SK-N-SH (cell line): ENCODE measurements at regions not wholly inside any gene's neighbourhood (a gene's known extent, or its start where the extent isn't known, plus 50 kb on each side); places are given as distances from the start of the nearest gene placed in this dataset.

Experiments used
- CTCF ChIA-PET: fragments of 300-600, 350-600 bp; formaldehyde crosslinking; extraction: SDS; loops from one replicate; lab custom pipeline; 2021; lab: Yijun Ruan, JAX
- POLR2A ChIA-PET: fragments of 350-600 bp; sonication (Branson Sonifier 250); formaldehyde crosslinking; extraction: SDS; loops from one replicate; lab custom pipeline; 2020; ENCODE audit warnings: antibody characterized with exemption, inconsistent platforms; lab: Yijun Ruan, JAX
- DNase-seq: peaks from one replicate; pipeline ENCODE4 v3.0.0; 2012
- H2AFZ ChIP-seq: fragments of 200-600 bp; sonication (generic); 2 replicates; pipeline ENCODE4 v1.8.1; 2016; ENCODE audit warnings: antibody characterized with exemption, mild to moderate bottlenecking, low read depth
- H3F3A ChIP-seq: fragments of 200-600 bp; sonication (generic); replicated peaks from 2 replicates; pipeline ENCODE3; 2016; ENCODE audit warnings: antibody characterized with exemption, mild to moderate bottlenecking; ENCODE audit not compliant: insufficient read depth
- H3K27ac ChIP-seq, 2 experiments: fragments of 200-500 bp in 1 of 2; fragments of 200-600 bp in 1 of 2; sonication (Bioruptor generic) in 1 of 2; sonication (generic), shearing (Covaris generic) in 1 of 2; 2 replicates each; pipeline versions ENCODE4 v1.5.1 to v1.6.1; 2014 to 2016; ENCODE audit warnings: low read depth in 2 of 2, inconsistent platforms in 1 of 2, low read length in 1 of 2, mild to moderate bottlenecking in 1 of 2, mixed read lengths in 1 of 2
- H3K27me3 ChIP-seq: fragments of 200-600 bp; sonication (generic), shearing (Covaris generic); 2 replicates; pipeline ENCODE4 v1.6.1; 2016; ENCODE audit warnings: mixed run types; ENCODE audit not compliant: insufficient read depth
- H3K36me3 ChIP-seq, 2 experiments: fragments of 200-500 bp in 1 of 2; fragments of 200-600 bp in 1 of 2; sonication (Bioruptor generic) in 1 of 2; sonication (generic) in 1 of 2; replicated peaks in 1 of 2; 2 replicates each; pipeline versions ENCODE3 to v1.5.1; 2014 to 2016; ENCODE audit warnings: low read length in 1 of 2, mild to moderate bottlenecking in 1 of 2; ENCODE audit not compliant: insufficient read depth in 2 of 2, control insufficient read depth in 1 of 2
- H3K4me1 ChIP-seq, 2 experiments: fragments of 200-500 bp in 1 of 2; fragments of 200-600 bp in 1 of 2; sonication (Bioruptor generic) in 1 of 2; sonication (generic), shearing (Covaris generic) in 1 of 2; 2 replicates each; pipeline versions ENCODE4 v1.5.1 to v1.6.1; 2014 to 2016; ENCODE audit warnings: low read depth in 1 of 2, low read length in 1 of 2, mixed run types in 1 of 2; ENCODE audit not compliant: insufficient read depth in 2 of 2, control insufficient read depth in 1 of 2
- H3K4me2 ChIP-seq: fragments of 200-600 bp; sonication (generic), shearing (Covaris generic); 2 replicates; pipeline ENCODE4 v1.6.1; 2017; ENCODE audit warnings: mixed run types
- H3K4me3 ChIP-seq, 2 experiments: fragments of 200-500 bp in 1 of 2; fragments of 200-600 bp in 1 of 2; sonication (Bioruptor generic) in 1 of 2; sonication (generic), shearing (Covaris generic) in 1 of 2; 2 replicates each; pipeline versions ENCODE4 v1.5.1 to v1.8.1; 2014 to 2016; ENCODE audit warnings: low read depth in 2 of 2, inconsistent platforms in 1 of 2, low read length in 1 of 2, mild to moderate bottlenecking in 1 of 2, mixed read lengths in 1 of 2, moderate library complexity in 1 of 2
- H3K79me2 ChIP-seq: fragments of 200-600 bp; sonication (generic); 2 replicates; pipeline ENCODE4 v1.8.1; 2017; ENCODE audit warnings: mild to moderate bottlenecking; ENCODE audit not compliant: insufficient read depth
- H3K9ac ChIP-seq: fragments of 200-600 bp; sonication (generic); 2 replicates; pipeline ENCODE4 v1.6.1; 2017; ENCODE audit warnings: mixed run types
- H3K9me2 ChIP-seq: fragments of 200-600 bp; sonication (generic); 2 replicates; pipeline ENCODE4 v1.6.1; 2017; ENCODE audit warnings: mixed run types
- H3K9me3 ChIP-seq: fragments of 200-600 bp; sonication (generic); 2 replicates; pipeline ENCODE4 v1.6.1; 2017; ENCODE audit warnings: mixed run types, mild to moderate bottlenecking, moderate library complexity
- H4K20me1 ChIP-seq: fragments of 200-600 bp; sonication (generic); 2 replicates; pipeline ENCODE4 v1.6.1; 2017; ENCODE audit warnings: mild to moderate bottlenecking, mixed run types; ENCODE audit not compliant: insufficient read depth
- CHD2 ChIP-seq: fragments of 150-350 bp; IDR thresholded peaks from 2 replicates; pipeline ENCODE4 v1.6.1; 2018; ENCODE audit warnings: low read length; ENCODE audit not compliant: partially characterized antibody
- EZH2phosphoT487 ChIP-seq: fragments of 200-600 bp; sonication (generic); IDR thresholded peaks from 2 replicates; pipeline ENCODE4 v1.6.1; 2017; ENCODE audit warnings: low read depth, mixed run types, mild to moderate bottlenecking, antibody characterized with exemption, moderate library complexity, borderline replicate concordance
- FOSL2 ChIP-seq: IDR thresholded peaks from 2 replicates; pipeline ENCODE4 v1.4.0; 2012; ENCODE audit warnings: low read depth, mild to moderate bottlenecking, moderate library complexity, borderline replicate concordance
- FOXJ3 ChIP-seq: sonication (generic); formaldehyde crosslinking; IDR thresholded peaks from 2 replicates; pipeline ENCODE4 v1.5.1; 2020; ENCODE audit warnings: mild to moderate bottlenecking, missing genetic modification reagents
- FOXM1 ChIP-seq: IDR thresholded peaks from 2 replicates; pipeline ENCODE4 v1.4.0; 2012; ENCODE audit warnings: low read depth, mild to moderate bottlenecking
- GABPA ChIP-seq: IDR thresholded peaks from 2 replicates; pipeline ENCODE4 v1.4.0; 2012; ENCODE audit warnings: low read depth, mild to moderate bottlenecking
- MEF2A ChIP-seq: IDR thresholded peaks from 2 replicates; pipeline ENCODE4 v1.4.0; 2012; ENCODE audit warnings: low read depth, borderline replicate concordance
- NFIC ChIP-seq: IDR thresholded peaks from 2 replicates; pipeline ENCODE4 v1.4.0; 2012; ENCODE audit warnings: borderline replicate concordance
- NRF1 ChIP-seq: IDR thresholded peaks from 2 replicates; pipeline ENCODE4 v1.6.1; 2012; ENCODE audit warnings: low read depth, mild to moderate bottlenecking, low read length
- POLR2AphosphoS5 ChIP-seq: IDR thresholded peaks from 2 replicates; pipeline ENCODE4 v1.6.1; 2012; ENCODE audit warnings: low read depth, low read length
- RAD21 ChIP-seq: IDR thresholded peaks from 2 replicates; pipeline ENCODE4 v1.6.1; 2012; ENCODE audit warnings: mild to moderate bottlenecking, low read length
- RCOR1 ChIP-seq: fragments of 150-350 bp; IDR thresholded peaks from 2 replicates; pipeline ENCODE4 v1.6.1; 2017; ENCODE audit warnings: antibody characterized with exemption, low read length
- SIN3A ChIP-seq: IDR thresholded peaks from 2 replicates; pipeline ENCODE4 v1.6.1; 2012; ENCODE audit warnings: low read depth, mild to moderate bottlenecking, low read length, moderate library complexity, borderline replicate concordance
- SMC3 ChIP-seq: IDR thresholded peaks from 2 replicates; pipeline ENCODE4 v1.6.1; 2012; ENCODE audit warnings: low read depth, low read length, improper control_type of control experiment
- YY1 ChIP-seq: IDR thresholded peaks from 2 replicates; pipeline ENCODE4 v1.4.0; 2012; ENCODE audit warnings: low read depth, mild to moderate bottlenecking
- WGBS: methylation state at CpG from one replicate; pipeline ENCODE4 v1.1.6; 2017; ENCODE audit warnings: low lambda C conversion rate; 5-methylcytosine and 5-hydroxymethylcytosine counted together
- TF ChIP-seq, protein P1 (sequence below): fragments of 150-350 bp; IDR thresholded peaks from 2 replicates; pipeline ENCODE4 v1.6.1; 2016; ENCODE audit warnings: mild to moderate bottlenecking, low read depth, low read length
- TF ChIP-seq, protein P2 (sequence below): IDR thresholded peaks from 2 replicates; pipeline ENCODE4 v1.6.1; 2012; ENCODE audit warnings: mild to moderate bottlenecking, low read depth, low read length, moderate library complexity
- TF ChIP-seq, protein P3 (sequence below): fragments of 150-350 bp; IDR thresholded peaks from 2 replicates; pipeline ENCODE4 v1.6.1; 2017; ENCODE audit warnings: antibody characterized with exemption, low read length, low read depth, borderline replicate concordance
- TF ChIP-seq, protein P4 (sequence below): IDR thresholded peaks from 2 replicates; pipeline ENCODE4 v1.4.0; 2012; ENCODE audit warnings: low read depth, borderline replicate concordance
- TF ChIP-seq, protein P5 (sequence below): fragments of 200-600 bp; sonication (generic); IDR thresholded peaks from 2 replicates; pipeline ENCODE4 v1.6.1; 2017; ENCODE audit warnings: antibody characterized with exemption, mild to moderate bottlenecking, moderate library complexity

DNA sequence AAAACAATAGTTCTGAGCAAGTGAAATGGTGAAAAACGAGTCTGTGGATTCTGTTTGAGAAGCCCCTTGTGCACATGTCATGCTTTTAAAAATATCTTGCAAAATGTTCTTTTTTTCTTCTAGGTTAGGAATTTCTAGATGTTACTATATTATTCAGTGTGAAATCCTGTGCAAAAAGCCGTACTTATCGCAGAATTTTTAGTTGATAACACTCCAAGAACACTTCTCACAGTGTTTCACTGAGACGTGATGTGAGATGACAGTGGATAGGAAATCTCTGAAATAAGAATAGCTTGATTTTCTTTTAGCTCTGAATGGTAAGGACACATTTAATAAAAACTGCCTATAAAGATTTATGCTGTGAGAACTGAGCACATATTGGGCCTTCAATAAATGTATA lies 234.5 kb downstream of the SNAPC1 start:
- Histone ChIP-seq H4K20me1 (no peaks in the 10 kb centered on the region), H3K27ac (no peak overlapping the region), H3F3A (no peaks in the 10 kb centered on the region), H3K9ac (no peak overlapping the region), H3K9me3 (no peaks in the 10 kb centered on the region), H3K27me3 (no peaks in the 10 kb centered on the region), H3K4me3 (no peak overlapping the region), H3K36me3 (no peaks in the 10 kb centered on the region), H3K4me1 (no peaks in the 10 kb centered on the region), H3K4me2 (no peak overlapping the region), H3K79me2 (no peaks in the 10 kb centered on the region), H2AFZ (no peak overlapping the region), H3K9me2 (no peaks in the 10 kb centered on the region)
- CTCF ChIA-PET = interaction anchor here (0.7 to 1.0 kb wide), 2 partner anchors 14 to 560 kb away, joined by 3 read pairs; no protein-coding TSS in a partner anchor
- TF ChIP-seq CHD2 (no peak), FOXJ3 (no peak), RAD21 (no peak), RCOR1 (no peak), POLR2AphosphoS5 (no peak), GABPA (no peak), NFIC (no peak), SIN3A (no peak), FOSL2 (no peak), FOXM1 (no peak), MEF2A (no peak), YY1 (no peak), SMC3 (no peak), EZH2phosphoT487 (no peak), NRF1 (no peak)
- TF ChIP-seq, protein P1, sequence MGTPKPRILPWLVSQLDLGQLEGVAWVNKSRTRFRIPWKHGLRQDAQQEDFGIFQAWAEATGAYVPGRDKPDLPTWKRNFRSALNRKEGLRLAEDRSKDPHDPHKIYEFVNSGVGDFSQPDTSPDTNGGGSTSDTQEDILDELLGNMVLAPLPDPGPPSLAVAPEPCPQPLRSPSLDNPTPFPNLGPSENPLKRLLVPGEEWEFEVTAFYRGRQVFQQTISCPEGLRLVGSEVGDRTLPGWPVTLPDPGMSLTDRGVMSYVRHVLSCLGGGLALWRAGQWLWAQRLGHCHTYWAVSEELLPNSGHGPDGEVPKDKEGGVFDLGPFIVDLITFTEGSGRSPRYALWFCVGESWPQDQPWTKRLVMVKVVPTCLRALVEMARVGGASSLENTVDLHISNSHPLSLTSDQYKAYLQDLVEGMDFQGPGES = no peak
- TF ChIP-seq, protein P2, sequence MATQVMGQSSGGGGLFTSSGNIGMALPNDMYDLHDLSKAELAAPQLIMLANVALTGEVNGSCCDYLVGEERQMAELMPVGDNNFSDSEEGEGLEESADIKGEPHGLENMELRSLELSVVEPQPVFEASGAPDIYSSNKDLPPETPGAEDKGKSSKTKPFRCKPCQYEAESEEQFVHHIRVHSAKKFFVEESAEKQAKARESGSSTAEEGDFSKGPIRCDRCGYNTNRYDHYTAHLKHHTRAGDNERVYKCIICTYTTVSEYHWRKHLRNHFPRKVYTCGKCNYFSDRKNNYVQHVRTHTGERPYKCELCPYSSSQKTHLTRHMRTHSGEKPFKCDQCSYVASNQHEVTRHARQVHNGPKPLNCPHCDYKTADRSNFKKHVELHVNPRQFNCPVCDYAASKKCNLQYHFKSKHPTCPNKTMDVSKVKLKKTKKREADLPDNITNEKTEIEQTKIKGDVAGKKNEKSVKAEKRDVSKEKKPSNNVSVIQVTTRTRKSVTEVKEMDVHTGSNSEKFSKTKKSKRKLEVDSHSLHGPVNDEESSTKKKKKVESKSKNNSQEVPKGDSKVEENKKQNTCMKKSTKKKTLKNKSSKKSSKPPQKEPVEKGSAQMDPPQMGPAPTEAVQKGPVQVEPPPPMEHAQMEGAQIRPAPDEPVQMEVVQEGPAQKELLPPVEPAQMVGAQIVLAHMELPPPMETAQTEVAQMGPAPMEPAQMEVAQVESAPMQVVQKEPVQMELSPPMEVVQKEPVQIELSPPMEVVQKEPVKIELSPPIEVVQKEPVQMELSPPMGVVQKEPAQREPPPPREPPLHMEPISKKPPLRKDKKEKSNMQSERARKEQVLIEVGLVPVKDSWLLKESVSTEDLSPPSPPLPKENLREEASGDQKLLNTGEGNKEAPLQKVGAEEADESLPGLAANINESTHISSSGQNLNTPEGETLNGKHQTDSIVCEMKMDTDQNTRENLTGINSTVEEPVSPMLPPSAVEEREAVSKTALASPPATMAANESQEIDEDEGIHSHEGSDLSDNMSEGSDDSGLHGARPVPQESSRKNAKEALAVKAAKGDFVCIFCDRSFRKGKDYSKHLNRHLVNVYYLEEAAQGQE = no peak
- TF ChIP-seq, protein P3, sequence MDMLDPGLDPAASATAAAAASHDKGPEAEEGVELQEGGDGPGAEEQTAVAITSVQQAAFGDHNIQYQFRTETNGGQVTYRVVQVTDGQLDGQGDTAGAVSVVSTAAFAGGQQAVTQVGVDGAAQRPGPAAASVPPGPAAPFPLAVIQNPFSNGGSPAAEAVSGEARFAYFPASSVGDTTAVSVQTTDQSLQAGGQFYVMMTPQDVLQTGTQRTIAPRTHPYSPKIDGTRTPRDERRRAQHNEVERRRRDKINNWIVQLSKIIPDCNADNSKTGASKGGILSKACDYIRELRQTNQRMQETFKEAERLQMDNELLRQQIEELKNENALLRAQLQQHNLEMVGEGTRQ = no peak
- TF ChIP-seq, protein P4, sequence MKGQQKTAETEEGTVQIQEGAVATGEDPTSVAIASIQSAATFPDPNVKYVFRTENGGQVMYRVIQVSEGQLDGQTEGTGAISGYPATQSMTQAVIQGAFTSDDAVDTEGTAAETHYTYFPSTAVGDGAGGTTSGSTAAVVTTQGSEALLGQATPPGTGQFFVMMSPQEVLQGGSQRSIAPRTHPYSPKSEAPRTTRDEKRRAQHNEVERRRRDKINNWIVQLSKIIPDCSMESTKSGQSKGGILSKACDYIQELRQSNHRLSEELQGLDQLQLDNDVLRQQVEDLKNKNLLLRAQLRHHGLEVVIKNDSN = no peak
- TF ChIP-seq, protein P5, sequence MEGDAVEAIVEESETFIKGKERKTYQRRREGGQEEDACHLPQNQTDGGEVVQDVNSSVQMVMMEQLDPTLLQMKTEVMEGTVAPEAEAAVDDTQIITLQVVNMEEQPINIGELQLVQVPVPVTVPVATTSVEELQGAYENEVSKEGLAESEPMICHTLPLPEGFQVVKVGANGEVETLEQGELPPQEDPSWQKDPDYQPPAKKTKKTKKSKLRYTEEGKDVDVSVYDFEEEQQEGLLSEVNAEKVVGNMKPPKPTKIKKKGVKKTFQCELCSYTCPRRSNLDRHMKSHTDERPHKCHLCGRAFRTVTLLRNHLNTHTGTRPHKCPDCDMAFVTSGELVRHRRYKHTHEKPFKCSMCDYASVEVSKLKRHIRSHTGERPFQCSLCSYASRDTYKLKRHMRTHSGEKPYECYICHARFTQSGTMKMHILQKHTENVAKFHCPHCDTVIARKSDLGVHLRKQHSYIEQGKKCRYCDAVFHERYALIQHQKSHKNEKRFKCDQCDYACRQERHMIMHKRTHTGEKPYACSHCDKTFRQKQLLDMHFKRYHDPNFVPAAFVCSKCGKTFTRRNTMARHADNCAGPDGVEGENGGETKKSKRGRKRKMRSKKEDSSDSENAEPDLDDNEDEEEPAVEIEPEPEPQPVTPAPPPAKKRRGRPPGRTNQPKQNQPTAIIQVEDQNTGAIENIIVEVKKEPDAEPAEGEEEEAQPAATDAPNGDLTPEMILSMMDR = no peak
- 28% methylated on average over 4 of the region's 4 CpGs for WGBS
- POLR2A ChIA-PET = no interaction called here
- no peak for DNase-seq
